B cell (primary cell): ENCODE measurements at regions not wholly inside any gene's neighbourhood (a gene's known extent, or its start where the extent isn't known, plus 50 kb on each side); places are given as distances from the start of the nearest gene placed in this dataset.

Experiments used
- ATAC-seq: fragments of 200-7000 bp; cut with Tn5 transposase; one replicate; pipeline ENCODE4 v1.10.0; 2021; ENCODE audit warnings: low read depth, mild to moderate bottlenecking, moderate number of reproducible peaks, moderate library complexity
- CTCF ChIA-PET: fragments of 350-600 bp; sonication (Branson Sonifier 250); formaldehyde crosslinking; loops from one replicate; lab custom pipeline; 2021; ENCODE audit warnings: antibody characterized with exemption, inconsistent platforms; lab: Charles Lee
- POLR2A ChIA-PET: fragments of 350-600 bp; sonication (Branson Sonifier 250); formaldehyde crosslinking; loops from one replicate; lab custom pipeline; 2021; ENCODE audit warnings: antibody characterized with exemption; lab: Charles Lee
- DNase-seq: peaks from one replicate; pipeline ENCODE4 v3.0.0; 2013
- H2AFZ ChIP-seq: 2 replicates; pipeline ENCODE4 v1.6.1; 2012; ENCODE audit warnings: mild to moderate bottlenecking, low read depth, low read length; ENCODE audit not compliant: insufficient read depth, poor library complexity, severe bottlenecking
- H3K27ac ChIP-seq, 2 donors: 1 replicate in 1 of 2; 2 replicates in 1 of 2; pipeline ENCODE4 v1.5.1; 2012 to 2013; ENCODE audit warnings: low read length in 2 of 2, mild to moderate bottlenecking in 2 of 2, moderate library complexity in 1 of 2
- H3K27me3 ChIP-seq, 4 experiments: fragments of 200-600 bp in 1 of 4; sonication (generic) in 1 of 4; replicated peaks in 1 of 4; 1 replicate in 2 of 4; 2 replicates in 2 of 4; pipeline versions ENCODE4 v1.6.1 to v1.7.0; 2013 to 2016; ENCODE audit warnings: low read length in 3 of 4, mild to moderate bottlenecking in 2 of 4, mixed read lengths in 1 of 4, moderate library complexity in 1 of 4; ENCODE audit not compliant: insufficient read depth in 4 of 4, control insufficient read depth in 3 of 4; ENCODE audit errors: control extremely low read depth in 1 of 4
- H3K36me3 ChIP-seq, 2 experiments: replicated peaks in 1 of 2; 1 replicate in 1 of 2; 2 replicates in 1 of 2; pipeline versions ENCODE4 v1.6.1 to v1.7.1; 2013; ENCODE audit warnings: low read length in 1 of 2; ENCODE audit not compliant: insufficient read depth in 2 of 2, control insufficient read depth in 1 of 2; ENCODE audit errors: control extremely low read depth in 1 of 2, extremely low read depth in 1 of 2
- H3K4me1 ChIP-seq, 2 donors: fragments of 200-600 bp in 1 of 2; sonication (generic) in 1 of 2; 1 replicate in 1 of 2; 2 replicates in 1 of 2; pipeline versions ENCODE4 v1.5.1 to v1.6.1; 2013 to 2017; ENCODE audit warnings: low read length in 2 of 2; ENCODE audit not compliant: control insufficient read depth in 2 of 2, insufficient read depth in 2 of 2
- H3K4me2 ChIP-seq: replicated peaks from 2 replicates; pipeline ENCODE3; 2012; ENCODE audit warnings: mild to moderate bottlenecking, low read depth, low read length; ENCODE audit not compliant: poor library complexity, severe bottlenecking
- H3K4me3 ChIP-seq, 5 experiments: fragments of 200-600 bp in 1 of 5; sonication (generic) in 1 of 5; 1 replicate in 3 of 5; 2 replicates in 2 of 5; pipeline versions ENCODE4 v1.5.1 to v1.7.0; 2011 to 2016; ENCODE audit warnings: low read length in 4 of 5, mild to moderate bottlenecking in 4 of 5, low read depth in 2 of 5, control low read depth in 1 of 5, moderate library complexity in 1 of 5; ENCODE audit not compliant: insufficient read depth in 1 of 5; ENCODE audit errors: control extremely low read depth in 1 of 5, extremely low read depth in 1 of 5
- H3K79me2 ChIP-seq: fragments of 200-600 bp; sonication (generic); one replicate; pipeline ENCODE4 v1.6.0; 2016; ENCODE audit warnings: low read length; ENCODE audit not compliant: control insufficient read depth, insufficient read depth
- H3K9ac ChIP-seq: fragments of 200-600 bp; sonication (generic); 2 replicates; pipeline ENCODE4 v1.6.1; 2017; ENCODE audit warnings: mild to moderate bottlenecking, low read length, moderate library complexity
- H3K9me3 ChIP-seq, 3 donors: one replicate each; pipeline versions ENCODE4 v1.6.1 to v1.7.1; 2013; ENCODE audit warnings: low read length in 2 of 3; ENCODE audit not compliant: control insufficient read depth in 2 of 3, insufficient read depth in 1 of 3; ENCODE audit errors: control extremely low read depth in 1 of 3
- H4K20me1 ChIP-seq: 2 replicates; pipeline ENCODE4 v1.6.0; 2012; ENCODE audit warnings: mild to moderate bottlenecking, low read length; ENCODE audit not compliant: insufficient read depth, control insufficient read depth, poor library complexity, severe bottlenecking
- H3K27ac Mint-ChIP-seq: one replicate; pipeline ENCODE4 v1.8.0; 2021; ENCODE audit warnings: mixed read lengths
- H3K27me3 Mint-ChIP-seq: one replicate; pipeline ENCODE4 v1.8.0; 2021; ENCODE audit warnings: mixed read lengths
- H3K4me1 Mint-ChIP-seq: one replicate; pipeline ENCODE4 v1.8.0; 2021; ENCODE audit warnings: mixed read lengths
- H3K4me3 Mint-ChIP-seq: one replicate; pipeline ENCODE4 v1.8.0; 2021; ENCODE audit warnings: mixed read lengths
- H3K9me3 Mint-ChIP-seq: one replicate; pipeline ENCODE4 v1.8.0; 2022; ENCODE audit warnings: mixed read lengths; ENCODE audit not compliant: insufficient read depth
- CTCF ChIP-seq: fragments of 200-600 bp; IDR thresholded peaks from one replicate; pipeline ENCODE4 v1.8.0; 2022; ENCODE audit warnings: antibody characterized with exemption, mild to moderate bottlenecking
- EZH2 ChIP-seq: IDR thresholded peaks from 2 replicates; pipeline ENCODE4 v1.6.1; 2012; ENCODE audit warnings: borderline replicate concordance, low read depth, mild to moderate bottlenecking, moderate library complexity, low read length; ENCODE audit not compliant: insufficient read depth, poor library complexity, severe bottlenecking
- WGBS: methylation state at CpG from one replicate; pipeline ENCODE4 v1.1.5; 2013; ENCODE audit warnings: missing lambda C conversion rate; ENCODE audit not compliant: insufficient coverage; 5-methylcytosine and 5-hydroxymethylcytosine counted together
- intact Hi-C: fragments of 100-400 bp; cut with micrococcal nuclease; formaldehyde crosslinking; loops from one replicate; pipeline ENCODE4 v1.10.0; 2022

GRCh38 chr3:117322866-117323265, 613.3 kb downstream of the TUSC7 start:
- POLR2A ChIA-PET, result no interaction called here
- H3K27me3 ChIP-seq, result no peaks in the 10 kb centered on the region
- intact Hi-C loops, result no loop called here
- H3K27ac Mint-ChIP-seq, result no peak overlapping the region
- H3K4me2 ChIP-seq, result no peak overlapping the region
- no peak overlapping the region for H3K4me3 Mint-ChIP-seq
- no peaks in the 10 kb centered on the region for H3K4me1 ChIP-seq
- CTCF ChIA-PET, result no interaction called here
- H3K4me1 Mint-ChIP-seq, result no peaks in the 10 kb centered on the region
- no peak overlapping the region for H3K27ac ChIP-seq
- no peaks in the 10 kb centered on the region for H3K36me3 ChIP-seq
- H3K79me2 ChIP-seq, result no peaks in the 10 kb centered on the region
- no peaks in the 10 kb centered on the region for H4K20me1 ChIP-seq
- H3K9ac ChIP-seq, result no peak overlapping the region
- no CpG with 5 or more reads among the region's 1 CpG for WGBS
- H3K27me3 Mint-ChIP-seq, result no peaks in the 10 kb centered on the region
- no peak for TF ChIP-seq CTCF
- TF ChIP-seq EZH2, result no peak
- peaks cover 0 to 4% (median 0%) of the 10 kb centered on the region in 3 donors for H3K9me3 ChIP-seq
- H3K9me3 Mint-ChIP-seq, result peaks cover 3% of the 10 kb centered on the region
- ATAC-seq, result no peak
- DNase-seq, result no peak
- H3K4me3 ChIP-seq, result no peak overlapping the region
- no peak overlapping the region for H2AFZ ChIP-seq

GRCh38 chr3:117346901-117347300, 637.3 kb downstream of the TUSC7 start:
- Histone ChIP-seq H3K36me3 (no peaks in the 10 kb centered on the region), H3K4me3 (no peak overlapping the region), H3K9ac (no peak overlapping the region), H2AFZ (no peak overlapping the region), H3K27ac (no peak overlapping the region), H3K4me2 (no peak overlapping the region), H4K20me1 (no peaks in the 10 kb centered on the region), H3K79me2 (no peaks in the 10 kb centered on the region), H3K27me3 (no peaks in the 10 kb centered on the region), H3K9me3 (no peaks in the 10 kb centered on the region), H3K4me1 (no peaks in the 10 kb centered on the region)
- Mint-ChIP-seq H3K27ac (no peak overlapping the region), H3K9me3 (no peaks in the 10 kb centered on the region), H3K4me1 (no peaks in the 10 kb centered on the region), H3K27me3 (no peaks in the 10 kb centered on the region), H3K4me3 (no peak overlapping the region)
- no peak for DNase-seq
- no peak for ATAC-seq
- CTCF ChIA-PET, result no interaction called here
- TF ChIP-seq EZH2, result no peak
- TF ChIP-seq CTCF, result no peak
- intact Hi-C loops, result no loop called here
- 38% methylated on average over 3 of the region's 3 CpGs for WGBS
- POLR2A ChIA-PET, result no interaction called here
